Non-pigmented ciliary epithelial cell (primary cell): ENCODE measurements at regions not wholly inside any gene's neighbourhood (a gene's known extent, or its start where the extent isn't known, plus 50 kb on each side); places are given as distances from the start of the nearest gene placed in this dataset.

Experiments used
- DNase-seq: peaks from one replicate; pipeline ENCODE4 v3.0.0-alpha.2; 2010; ENCODE audit warnings: low read depth

DNA sequence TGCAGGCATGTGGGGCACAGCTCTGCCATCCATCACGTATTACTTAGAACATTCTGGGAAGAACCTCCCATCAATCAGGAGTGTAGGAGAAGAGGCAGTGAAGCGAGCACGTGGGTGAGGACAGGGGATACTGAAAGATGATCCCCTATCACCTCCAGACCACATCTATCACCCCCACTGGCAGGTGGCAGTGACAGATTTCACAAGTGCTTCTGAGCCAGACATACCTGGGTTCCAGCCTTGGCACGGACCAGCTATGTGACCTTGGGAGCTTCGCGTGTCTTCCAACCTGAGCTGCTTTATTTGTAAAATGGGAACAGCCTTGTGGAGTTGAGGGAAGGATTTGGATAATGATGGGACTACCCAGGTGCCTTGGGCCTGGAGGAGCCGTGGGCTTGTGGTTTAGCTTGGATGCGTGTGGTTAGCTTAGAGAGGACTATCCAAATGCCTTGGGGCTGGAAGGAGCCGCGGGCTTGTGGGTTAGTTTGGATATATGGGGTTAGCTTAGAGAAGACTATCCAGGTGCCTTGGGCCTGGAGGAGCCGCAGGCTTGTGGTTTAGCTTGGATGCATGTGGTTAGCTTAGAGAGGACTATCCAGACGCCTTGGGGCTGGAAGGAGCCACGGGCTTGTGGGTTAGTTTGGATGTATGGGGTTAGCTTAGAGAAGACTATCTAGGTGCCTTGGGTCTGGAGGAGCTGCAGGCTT, 206.4 kb downstream of the ENGASE start:
- DNase-seq = no peak

DNA sequence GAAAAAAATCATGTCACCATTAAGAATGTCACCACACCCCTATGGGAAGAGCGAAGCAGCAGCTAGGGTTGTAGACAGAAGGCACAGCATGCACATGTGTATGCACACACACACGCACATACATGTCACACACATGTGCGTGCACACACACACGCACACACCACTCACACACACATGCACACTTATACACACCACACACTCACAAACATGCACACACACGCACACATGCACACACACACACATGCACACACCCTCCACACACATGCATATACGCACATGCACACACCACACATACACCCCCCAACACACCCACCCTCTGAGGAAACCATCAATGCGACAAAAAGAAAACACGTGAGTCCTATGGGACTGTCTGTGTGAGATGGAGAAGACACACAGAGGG, 205.4 kb downstream of the ENGASE start:
- DNase-seq = no peak

- DNase-seq = no peak
Measured at GRCh38 chr17:79279320-79279719, 204.7 kb downstream of the ENGASE start.

DNA sequence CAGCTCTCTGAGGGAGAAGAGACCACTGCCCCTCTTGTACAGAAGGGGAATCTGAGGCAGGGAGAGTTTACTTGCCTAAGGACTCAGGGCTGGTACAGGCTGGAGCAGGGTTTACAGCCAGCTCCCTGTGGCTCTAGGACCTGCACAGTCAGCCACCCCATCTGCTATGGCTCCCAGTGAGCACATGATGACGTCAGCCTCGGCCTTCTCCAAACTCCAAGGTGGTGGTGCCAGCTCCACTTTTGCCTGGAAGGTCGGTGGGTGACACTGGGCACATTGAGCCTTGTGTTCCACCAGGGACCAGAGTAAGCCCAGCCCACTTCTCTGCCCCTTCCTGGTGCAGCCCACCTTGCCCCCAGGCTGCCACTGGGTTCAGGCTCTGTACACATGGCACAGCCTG, 202.2 kb downstream of the ENGASE start:
- DNase-seq = no peak

- no peak for DNase-seq
Measured at GRCh38 chr17:79273660-79274059, 199.0 kb downstream of the ENGASE start.

GRCh38 chr17:79272666-79273219, 198.1 kb downstream of the ENGASE start:
- DNase-seq = no peak

DNA sequence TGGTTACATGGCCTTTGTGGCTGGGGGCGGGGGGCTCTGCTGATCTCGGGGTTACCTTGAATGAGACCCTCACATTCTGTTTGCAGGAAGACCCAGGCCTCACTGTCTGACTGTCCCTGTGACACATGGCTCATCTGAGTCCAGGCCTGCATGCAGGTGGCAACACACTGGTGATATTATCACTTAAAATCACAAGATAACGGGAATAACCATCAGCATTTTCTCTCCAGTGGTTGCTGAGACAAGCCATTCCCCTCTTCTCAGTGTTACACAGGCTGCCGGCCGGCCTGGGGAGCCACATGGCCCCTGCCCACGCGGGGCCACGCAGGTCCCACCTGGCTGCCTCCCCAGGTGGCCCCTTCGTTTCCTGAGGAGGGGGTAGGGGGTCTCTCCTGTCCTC, 197.6 kb downstream of the ENGASE start:
- DNase-seq = no peak

- no peak for DNase-seq
Measured at GRCh38 chr17:79269620-79270019, 195.0 kb downstream of the ENGASE start.

DNA sequence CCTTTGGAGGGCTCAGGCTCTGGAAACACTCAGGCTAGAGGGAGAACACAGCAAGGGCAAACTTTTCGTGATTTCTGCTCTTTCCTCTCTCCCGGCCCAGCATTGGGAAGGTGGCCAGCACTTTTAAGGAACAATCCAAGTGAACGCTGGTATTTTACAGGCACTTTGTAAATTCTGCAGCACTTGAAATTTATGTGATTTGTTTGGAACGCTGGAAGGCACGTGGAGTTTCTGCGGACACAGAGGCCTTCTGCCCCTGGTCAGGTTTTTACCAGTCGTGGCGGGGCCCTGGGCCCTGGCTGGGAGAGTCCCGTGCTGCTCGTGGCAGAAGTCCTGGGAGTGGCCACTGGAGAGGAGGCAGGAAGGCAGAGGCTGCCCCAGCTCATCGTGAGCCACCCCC, 188.6 kb downstream of the ENGASE start:
- DNase-seq = no peak

DNA sequence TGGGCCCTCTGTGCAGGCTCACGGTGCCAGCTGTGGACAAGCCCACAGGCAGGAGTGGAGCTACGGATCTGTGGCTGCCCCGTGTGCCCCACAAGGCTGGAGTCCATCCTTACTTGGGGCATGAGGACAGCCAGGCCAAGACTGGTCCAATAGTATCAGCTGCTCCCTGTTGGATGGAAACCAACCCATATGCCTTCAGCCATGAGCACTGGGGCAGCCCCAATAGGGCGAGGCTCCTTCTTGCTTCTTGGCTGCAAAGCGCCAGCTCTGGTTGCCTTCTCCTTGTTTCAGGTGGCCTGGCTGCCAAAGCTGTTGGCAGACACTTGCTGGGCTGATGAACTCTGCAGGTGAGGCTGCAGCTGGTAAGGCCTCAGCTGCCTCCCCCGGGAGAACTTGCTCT, 188.0 kb downstream of the ENGASE start:
- DNase-seq = no peak

DNA sequence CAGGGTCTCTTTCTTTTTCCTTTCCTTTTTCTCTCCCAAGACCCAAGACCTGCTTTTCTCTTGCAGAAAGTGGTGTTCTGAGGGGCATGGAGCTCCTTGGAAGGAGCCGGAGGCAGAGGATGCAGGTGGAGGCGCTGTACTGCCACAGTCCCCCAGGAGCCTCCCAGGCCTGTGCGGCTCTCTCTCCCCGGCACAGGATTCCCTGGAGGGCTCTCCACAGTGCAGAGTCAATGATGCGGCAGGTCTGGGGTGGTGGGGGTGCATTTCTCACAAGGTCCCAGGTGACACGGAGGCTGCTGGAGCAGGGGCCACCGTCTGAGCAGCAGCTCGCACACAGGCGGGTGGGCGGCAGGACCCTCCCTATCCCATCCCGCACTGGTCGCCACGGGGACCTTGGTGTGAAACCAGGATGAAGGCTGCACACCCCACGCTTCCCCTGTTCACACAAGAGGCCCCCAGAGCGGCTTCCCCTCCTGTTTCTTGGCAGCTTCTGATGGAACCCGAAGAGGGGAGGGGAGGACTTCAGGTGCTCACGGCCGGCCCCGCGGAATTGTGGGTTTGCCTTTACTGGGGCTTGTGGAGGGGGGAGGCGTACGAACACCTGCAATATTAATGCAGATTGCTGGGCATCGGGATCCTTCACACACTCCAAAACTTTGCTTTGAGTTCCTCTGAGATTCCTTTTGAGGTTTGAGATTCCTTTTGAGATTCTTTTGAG, 186.9 kb downstream of the ENGASE start:
- no peak for DNase-seq

GRCh38 chr17:79258843-79259242, 184.2 kb downstream of the ENGASE start:
- no peak for DNase-seq

DNA sequence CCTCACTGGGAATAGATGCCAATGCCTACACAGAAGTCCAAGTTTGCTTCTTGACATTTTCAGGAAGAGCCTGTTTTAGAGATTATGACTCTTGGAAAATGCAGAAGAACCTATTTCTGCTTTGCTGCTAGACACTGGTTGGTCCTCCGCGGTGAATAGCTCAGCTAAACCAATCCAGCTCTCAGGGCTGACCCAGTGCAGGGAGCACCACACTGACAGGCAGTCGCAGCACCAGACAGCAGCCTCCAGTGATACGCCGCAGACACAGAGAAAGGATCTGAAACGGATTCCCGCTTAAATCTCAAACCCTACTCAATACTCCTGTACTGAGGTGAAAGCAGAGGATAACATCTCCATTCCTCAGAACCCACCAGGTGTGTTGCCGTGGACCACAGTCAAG, 183.4 kb downstream of the ENGASE start:
- DNase-seq = no peak

DNA sequence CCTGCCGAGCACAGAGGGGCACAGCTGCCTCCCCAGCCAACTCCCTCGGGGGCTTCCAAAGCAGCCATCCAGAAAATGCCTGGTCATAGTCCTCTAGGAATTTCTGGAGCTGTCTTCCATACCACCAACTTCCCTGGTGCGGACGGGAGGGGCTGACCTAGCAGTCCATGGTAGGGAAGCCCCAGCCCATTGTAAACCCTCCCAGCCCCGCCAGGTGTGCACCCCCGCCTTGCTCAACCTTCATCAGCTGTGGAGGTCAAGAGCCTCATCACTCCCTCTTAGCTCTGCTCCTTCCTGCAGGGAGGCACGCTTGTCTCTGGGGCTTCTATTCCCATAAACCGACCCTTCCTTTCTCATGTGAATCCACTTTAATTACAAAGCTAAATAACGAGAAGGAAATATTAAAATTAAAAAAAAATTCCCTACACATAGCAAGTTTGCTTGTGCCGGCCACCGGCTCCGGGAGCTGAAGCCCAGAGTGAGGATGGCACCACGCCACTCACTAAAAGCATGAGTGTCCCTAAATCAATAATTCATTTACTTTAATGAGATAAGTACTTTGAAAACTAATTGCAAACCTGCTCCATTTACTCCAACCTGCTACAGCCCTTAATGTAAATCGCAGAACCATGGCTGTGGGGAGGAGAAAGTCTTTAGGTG, 181.4 kb downstream of the ENGASE start:
- DNase-seq = no peak

- no peak for DNase-seq
Measured at GRCh38 chr17:79255456-79255855, 180.8 kb downstream of the ENGASE start.

DNA sequence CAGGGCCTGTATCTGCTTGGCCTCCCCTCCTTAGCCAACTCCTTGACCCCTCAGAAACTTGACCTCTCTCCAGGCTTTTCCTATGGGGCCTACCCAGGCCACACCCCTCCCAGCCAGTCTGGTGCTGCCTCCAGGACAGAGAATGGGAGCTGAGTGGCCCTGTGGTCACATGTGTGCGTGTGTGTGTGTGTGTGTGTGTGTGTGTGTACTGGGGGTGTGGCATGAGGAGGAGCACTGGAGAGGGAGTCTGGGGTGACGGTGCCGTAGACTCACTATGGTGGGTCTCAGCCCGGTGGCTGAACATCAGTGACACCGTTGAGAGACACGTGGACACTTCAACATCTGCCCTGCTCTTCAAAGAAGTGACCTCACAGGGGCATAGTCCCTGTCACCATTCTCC, 180.4 kb downstream of the ENGASE start:
- DNase-seq = no peak

DNA sequence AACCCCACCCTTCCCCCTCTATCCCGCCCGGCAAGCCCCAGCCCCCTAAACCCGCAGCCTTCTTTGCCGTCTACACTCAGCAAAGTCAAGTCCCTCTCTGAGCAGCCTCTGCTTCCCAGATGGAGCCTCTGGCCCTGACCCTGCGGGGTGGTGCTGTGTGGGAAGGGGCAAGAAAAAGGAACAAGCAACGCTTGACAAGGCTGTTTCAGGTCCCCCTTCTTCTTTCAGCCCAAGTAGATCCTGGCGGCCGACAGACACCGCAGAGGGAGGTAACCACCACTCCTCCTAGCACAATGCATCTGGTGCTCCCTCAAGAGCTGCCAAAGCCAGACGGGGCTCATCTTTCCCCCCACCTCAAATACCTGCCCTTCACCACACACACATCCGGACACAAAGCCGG, 178.3 kb downstream of the ENGASE start:
- DNase-seq = no peak

DNA sequence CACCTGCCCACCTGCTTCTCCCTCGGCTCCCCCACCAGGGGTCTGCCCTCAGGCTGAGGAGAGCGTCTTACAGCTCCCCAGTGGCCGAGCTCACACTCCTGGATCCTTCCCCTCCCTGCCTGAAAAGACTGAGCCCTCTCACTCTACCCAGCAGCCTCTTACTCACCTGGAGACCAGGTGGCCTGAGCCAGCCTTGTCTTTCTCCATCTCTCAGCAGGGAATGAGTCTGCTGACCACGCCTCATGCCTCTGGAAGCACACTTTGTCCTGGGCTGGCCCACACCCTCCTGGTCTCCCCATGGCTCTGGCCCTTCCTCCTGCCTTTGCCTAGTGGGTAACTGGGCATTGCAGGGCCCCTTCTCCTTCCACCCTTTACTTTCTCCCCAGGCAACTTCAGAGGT, 177.2 kb downstream of the ENGASE start:
- DNase-seq = no peak

DNA sequence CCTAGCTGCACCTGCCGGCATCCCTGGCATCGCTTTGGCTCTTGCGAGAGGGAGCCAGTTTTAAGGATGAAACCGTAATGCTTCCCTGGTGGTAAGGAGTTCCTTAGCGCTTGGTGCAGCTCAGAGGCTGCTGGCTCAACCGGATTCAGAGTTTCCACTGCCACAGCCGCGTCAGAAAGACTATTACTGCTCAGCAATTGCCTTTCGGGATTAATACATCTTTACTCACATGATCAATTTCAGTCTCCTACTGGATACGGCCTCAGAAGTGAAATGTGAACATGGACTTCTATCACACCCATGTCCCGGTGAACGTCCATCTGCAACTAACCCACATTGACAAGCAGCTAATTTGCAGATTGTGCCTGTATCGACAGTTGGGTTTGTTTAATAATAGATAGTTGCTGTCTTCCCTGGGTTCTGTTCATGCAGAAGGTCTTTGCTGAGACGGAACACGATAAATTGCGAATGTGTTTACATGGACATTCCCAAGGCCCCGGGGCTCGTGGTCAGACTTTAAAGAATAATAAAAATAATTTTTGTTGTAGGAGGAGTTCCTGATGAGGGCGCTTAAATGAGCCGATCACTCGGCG, 175.4 kb downstream of the ENGASE start:
- no peak for DNase-seq

- no peak for DNase-seq
Measured at GRCh38 chr17:79248843-79249493, 174.3 kb downstream of the ENGASE start.

DNA sequence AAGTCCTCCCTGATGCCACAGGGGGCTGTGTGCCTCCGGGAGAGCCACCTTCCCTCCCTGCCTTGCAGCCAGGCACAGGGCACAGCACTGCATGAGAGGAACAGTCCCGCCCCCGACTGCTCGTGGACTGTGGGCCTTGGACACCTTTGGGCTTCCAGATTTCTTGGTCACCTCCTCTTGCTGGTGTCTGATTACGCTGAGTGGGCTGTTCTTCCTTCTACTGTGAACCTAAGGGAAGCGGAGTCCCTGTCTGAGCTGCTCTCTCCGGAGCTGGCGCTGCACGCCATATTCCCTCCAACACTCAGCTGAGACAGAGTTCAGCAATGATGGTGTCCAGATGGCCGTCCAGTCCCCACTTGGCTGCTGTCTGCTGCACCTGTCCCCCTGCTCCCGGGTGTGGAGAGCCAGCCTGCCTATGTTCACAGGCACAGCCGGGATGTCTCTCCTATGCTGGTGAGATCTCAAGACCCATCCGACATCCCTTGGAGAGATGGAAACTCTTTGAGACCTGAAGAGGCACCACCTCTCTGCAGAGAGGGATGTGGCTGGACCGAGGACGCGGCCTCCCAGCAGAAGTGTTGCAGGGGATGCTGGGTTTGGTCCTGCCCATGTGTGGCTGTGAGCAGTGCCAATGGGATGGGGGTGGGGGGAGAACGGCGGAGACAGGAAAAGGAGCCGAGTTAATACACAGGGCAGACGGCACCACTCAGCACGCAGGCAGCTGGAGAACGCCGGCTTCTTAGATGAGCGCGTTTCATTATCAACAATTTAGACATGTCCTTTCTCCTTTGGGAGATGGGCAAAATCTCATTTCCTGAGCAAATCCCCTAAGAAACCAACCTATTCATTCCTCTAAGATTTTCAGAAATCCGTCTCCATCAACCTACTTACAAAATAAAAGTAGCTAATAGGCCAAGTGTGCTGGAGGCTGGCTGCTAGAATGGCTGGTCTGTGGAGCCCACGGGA, 171.9 kb downstream of the ENGASE start:
- no peak for DNase-seq
